Adrenal gland (tissue), 5 donors: ENCODE measurements at regions not wholly inside any gene's neighbourhood (a gene's known extent, or its start where the extent isn't known, plus 50 kb on each side); places are given as distances from the start of the nearest gene placed in this dataset.

Experiments used
- CTCF ChIP-seq, 6 experiments: fragments of 450-650 bp in 4 of 6; fragments of 200-600 bp in 2 of 6; sonication (generic) in 1 of 6; IDR thresholded peaks; 1 replicate in 5 of 6; 2 replicates in 1 of 6; pipeline versions ENCODE4 v1.5.1 to v1.8.0; 2016 to 2021; ENCODE audit warnings: antibody characterized with exemption in 6 of 6, mild to moderate bottlenecking in 2 of 6, moderate library complexity in 1 of 6
- POLR2A ChIP-seq, 2 donors: fragments of 450-650 bp; IDR thresholded peaks; one replicate each; pipeline ENCODE4 v1.6.1; 2017; ENCODE audit warnings: antibody characterized with exemption in 2 of 2, mild to moderate bottlenecking in 2 of 2, moderate library complexity in 1 of 2
- donor health status: DM: no; HTN: no; CAD: no.

- TF ChIP-seq CTCF (IDR thresholded peaks at IDR 0.05) (no peak), POLR2A (IDR thresholded peaks at IDR 0.05) (no peak)
These were observed 264.3 kb upstream of the C16orf82 start for GRCh38 chr16:26802440-26802839.
